H1 (cell line): ENCODE measurements at regions not wholly inside any gene's neighbourhood (a gene's known extent, or its start where the extent isn't known, plus 50 kb on each side); places are given as distances from the start of the nearest gene placed in this dataset.

ENCODE experiments used
- ATF3 ChIP-seq: IDR thresholded peaks from 2 replicates; pipeline ENCODE4 v1.6.1; 2011; ENCODE audit warnings: low read depth, mild to moderate bottlenecking, low read length; ENCODE audit not compliant: insufficient read depth
- BRCA1 ChIP-seq: IDR thresholded peaks from 2 replicates; pipeline ENCODE4 v1.6.1; 2012; ENCODE audit warnings: low read depth, low read length, improper control_type of control experiment
- CTCF ChIP-seq, 3 experiments: IDR thresholded peaks; 1 replicate in 2 of 3; 2 replicates in 1 of 3; pipeline versions ENCODE4 v1.5.1 to v1.6.1; 2011; ENCODE audit warnings: low read length in 3 of 3, mild to moderate bottlenecking in 3 of 3, inconsistent platforms in 2 of 3, low read depth in 1 of 3, moderate library complexity in 1 of 3; ENCODE audit not compliant: insufficient read depth in 1 of 3; ENCODE audit errors: control extremely low read depth in 1 of 3
- RNF2 ChIP-seq: fragments of 200-900, 300-1000 bp; sonication (generic); IDR thresholded peaks from 2 replicates; pipeline ENCODE4 v1.7.1; 2016; ENCODE audit warnings: borderline replicate concordance, low read depth, mild to moderate bottlenecking, antibody characterized with exemption, low read length; ENCODE audit not compliant: poor library complexity, severe bottlenecking; ENCODE audit errors: missing control alignments
- SP2 ChIP-seq: IDR thresholded peaks from 2 replicates; pipeline ENCODE4 v1.6.1; 2012; ENCODE audit warnings: mild to moderate bottlenecking, low read length, inconsistent platforms
- TEAD4 ChIP-seq: IDR thresholded peaks from 2 replicates; pipeline ENCODE4 v1.6.1; 2012; ENCODE audit warnings: low read depth, low read length, inconsistent platforms, mixed read lengths
- ZNF274 ChIP-seq: IDR thresholded peaks from 2 replicates; pipeline ENCODE4 v1.7.0; 2012; ENCODE audit warnings: low read length, borderline replicate concordance; ENCODE audit errors: extremely low read depth

- TF ChIP-seq ATF3: no peak
- TF ChIP-seq TEAD4: no peak
- no peak for TF ChIP-seq RNF2
- no peak for TF ChIP-seq BRCA1
- TF ChIP-seq CTCF (IDR thresholded peaks at IDR 0.05; ENCODE audit: control extremely low read depth in 1 of 3, insufficient read depth in 1 of 3, low read depth in 1 of 3, low read length in 3 of 3): no peak
- no peak for TF ChIP-seq SP2
- TF ChIP-seq ZNF274: no peak
Observed at GRCh38 chr17:79182176-79183042, 107.8 kb downstream of the ENGASE start.
